ENCODE measurements at regions not wholly inside any gene's neighbourhood (a gene's known extent, or its start where the extent isn't known, plus 50 kb on each side); places are given as distances from the start of the nearest gene placed in this dataset.

- no peak for DNase-seq
Observed at GRCh38 chr10:7478727-7479457, 68.1 kb upstream of the SFMBT2 start.

GRCh38 chr10:7477538-7478334 is 66.9 kb upstream of the SFMBT2 start:
- DNase-seq: no peak

- peak in 1 of 56 donors; percentile 20 for DNase-seq
Observed at GRCh38 chr10:7475939-7476338, 65.1 kb upstream of the SFMBT2 start.

- peak in 43 of 56 donors; percentile 4 to 71 (median 33) for DNase-seq
Observed at GRCh38 chr10:7475046-7475911, 64.4 kb upstream of the SFMBT2 start.

- DNase-seq: no peak
Observed at GRCh38 chr10:7474388-7474787, 63.6 kb upstream of the SFMBT2 start.

GRCh38 chr10:7473474-7473873 is 62.6 kb upstream of the SFMBT2 start:
- no peak for DNase-seq

- peak in 2 of 56 donors; percentile 16 to 31 for DNase-seq
Observed at GRCh38 chr10:7471720-7472367, 61.0 kb upstream of the SFMBT2 start.

- no peak for DNase-seq
Observed at GRCh38 chr10:7470371-7470770, 59.5 kb upstream of the SFMBT2 start.

- no peak for DNase-seq
Observed at GRCh38 chr10:7467031-7467667, 56.3 kb upstream of the SFMBT2 start.

- DNase-seq: peak in 1 of 56 donors; percentile 21
Observed at GRCh38 chr10:7464691-7465090, 53.9 kb upstream of the SFMBT2 start.
